ENCODE measurements at regions not wholly inside any gene's neighbourhood (a gene's known extent, or its start where the extent isn't known, plus 50 kb on each side); places are given as distances from the start of the nearest gene placed in this dataset.
A peak's percentile ranks its signal among the peaks of the same experiment; 100 is the strongest.

DNA sequence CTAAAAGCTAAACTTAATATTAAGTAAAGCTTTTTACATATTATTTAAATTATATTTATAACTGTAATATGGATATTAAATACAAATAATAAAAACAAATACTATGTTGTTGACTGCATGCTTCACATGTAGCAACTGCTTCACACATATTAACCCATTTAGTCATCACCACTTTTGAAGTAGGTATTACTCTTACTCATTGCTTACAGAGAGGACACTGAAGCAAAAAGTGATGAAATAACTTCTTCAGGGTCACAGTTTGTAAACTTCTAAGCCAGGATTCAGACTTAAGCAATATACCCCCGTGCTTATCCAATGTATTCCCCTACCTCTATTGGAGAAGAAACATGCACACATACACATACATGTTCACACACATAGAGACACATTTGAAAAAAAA, 166.6 kb downstream of the DKK2 start:
- ChIA-PET CTCF (no interaction called here), POLR2A (ENCODE audit: low non-redundant PET) (no interaction called here)
- no peaks in the 10 kb centered on the region for H3K36me3 ChIP-seq (ENCODE audit: insufficient read depth, low read length, poor library complexity, severe bottlenecking)
- no peak for TF ChIP-seq EZH2 (IDR thresholded peaks at IDR 0.05; ENCODE audit: borderline replicate concordance, low read depth, low read length, poor library complexity, severe bottlenecking)
- TF ChIP-seq, protein P1, sequence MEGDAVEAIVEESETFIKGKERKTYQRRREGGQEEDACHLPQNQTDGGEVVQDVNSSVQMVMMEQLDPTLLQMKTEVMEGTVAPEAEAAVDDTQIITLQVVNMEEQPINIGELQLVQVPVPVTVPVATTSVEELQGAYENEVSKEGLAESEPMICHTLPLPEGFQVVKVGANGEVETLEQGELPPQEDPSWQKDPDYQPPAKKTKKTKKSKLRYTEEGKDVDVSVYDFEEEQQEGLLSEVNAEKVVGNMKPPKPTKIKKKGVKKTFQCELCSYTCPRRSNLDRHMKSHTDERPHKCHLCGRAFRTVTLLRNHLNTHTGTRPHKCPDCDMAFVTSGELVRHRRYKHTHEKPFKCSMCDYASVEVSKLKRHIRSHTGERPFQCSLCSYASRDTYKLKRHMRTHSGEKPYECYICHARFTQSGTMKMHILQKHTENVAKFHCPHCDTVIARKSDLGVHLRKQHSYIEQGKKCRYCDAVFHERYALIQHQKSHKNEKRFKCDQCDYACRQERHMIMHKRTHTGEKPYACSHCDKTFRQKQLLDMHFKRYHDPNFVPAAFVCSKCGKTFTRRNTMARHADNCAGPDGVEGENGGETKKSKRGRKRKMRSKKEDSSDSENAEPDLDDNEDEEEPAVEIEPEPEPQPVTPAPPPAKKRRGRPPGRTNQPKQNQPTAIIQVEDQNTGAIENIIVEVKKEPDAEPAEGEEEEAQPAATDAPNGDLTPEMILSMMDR (conservative IDR thresholded peaks at IDR 0.05; ENCODE audit: low read depth, low read length) = no peak
- intact Hi-C loops (cut with micrococcal nuclease; ENCODE audit: unreplicated experiment) = no loop called here
- no peak for DNase-seq (ENCODE audit: low spot score)
- H3K27ac ChIP-seq (ENCODE audit: low read depth, low read length, poor library complexity, severe bottlenecking) = no peak overlapping the region
- H3K9me3 ChIP-seq (ENCODE audit: low read depth, low read length, poor library complexity, severe bottlenecking) = no peaks in the 10 kb centered on the region
- no peaks in the 10 kb centered on the region for H3K27me3 ChIP-seq (replicated peaks; ENCODE audit: insufficient read depth, low read depth, low read length, poor library complexity)
- H3K4me1 ChIP-seq (ENCODE audit: insufficient read depth, low read length, poor library complexity, severe bottlenecking) = peaks cover 13% of the 10 kb centered on the region
- no peak overlapping the region for H3K4me3 ChIP-seq (ENCODE audit: low read depth, low read length, poor library complexity, severe bottlenecking)
- BruUV-seq (replicated peaks) = no TSS peak

DNA sequence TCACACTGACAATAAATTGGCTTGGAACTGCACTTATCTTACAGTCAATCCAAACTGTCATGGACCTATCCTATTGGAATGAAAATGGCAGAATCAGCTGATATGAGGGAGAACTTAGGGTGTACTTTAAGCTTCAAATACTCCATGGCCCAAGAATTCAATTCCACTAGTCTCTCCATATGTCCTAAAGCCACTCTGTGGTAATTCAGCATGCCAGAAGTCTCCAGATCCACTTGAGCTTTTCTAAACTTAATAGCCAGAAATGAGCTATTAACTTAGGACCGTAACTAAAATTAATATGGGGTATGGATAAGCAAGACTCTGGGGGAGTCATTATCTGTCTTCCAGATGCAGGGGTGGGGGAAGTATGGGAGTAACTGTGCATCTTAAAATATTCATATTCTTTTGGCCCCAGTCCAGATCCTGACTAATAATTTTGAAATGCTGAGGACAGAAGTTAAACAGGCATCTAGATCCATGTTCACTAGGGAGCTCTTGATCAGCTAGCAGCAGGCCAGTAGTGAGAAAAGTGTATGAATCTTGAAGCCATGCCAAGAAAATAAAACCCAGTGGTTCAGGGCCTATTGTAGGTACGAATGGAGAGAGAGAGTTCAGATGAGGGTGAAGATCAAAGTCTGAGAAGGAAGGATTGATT, 167.6 kb downstream of the DKK2 start:
- CTCF ChIA-PET = interaction anchor here (0.9 to 1.1 kb wide), 2 partner anchors 34 to 60 kb away, joined by 3 to 4 read pairs; no protein-coding TSS in a partner anchor
- TF ChIP-seq, protein P1 (conservative IDR thresholded peaks at IDR 0.05; ENCODE audit: low read depth, low read length) = no peak
- TF ChIP-seq EZH2 (IDR thresholded peaks at IDR 0.05; ENCODE audit: borderline replicate concordance, low read depth, low read length, poor library complexity, severe bottlenecking) = no peak
- peaks cover 13% of the 10 kb centered on the region for H3K4me1 ChIP-seq (ENCODE audit: insufficient read depth, low read length, poor library complexity, severe bottlenecking)
- no peaks in the 10 kb centered on the region for H3K36me3 ChIP-seq (ENCODE audit: insufficient read depth, low read length, poor library complexity, severe bottlenecking)
- no TSS peak for BruUV-seq (replicated peaks)
- H3K9me3 ChIP-seq (ENCODE audit: low read depth, low read length, poor library complexity, severe bottlenecking) = no peaks in the 10 kb centered on the region
- peak; percentile 73 for DNase-seq (ENCODE audit: low spot score)
- H3K27ac ChIP-seq (ENCODE audit: low read depth, low read length, poor library complexity, severe bottlenecking) = no peak overlapping the region
- POLR2A ChIA-PET (ENCODE audit: low non-redundant PET) = interaction anchor here (0.6 kb wide), 1 partner anchor 1160 kb away, joined by 8 read pairs; no protein-coding TSS in a partner anchor
- H3K27me3 ChIP-seq (replicated peaks; ENCODE audit: insufficient read depth, low read depth, low read length, poor library complexity) = no peaks in the 10 kb centered on the region
- intact Hi-C loops (cut with micrococcal nuclease; ENCODE audit: unreplicated experiment) = no loop called here
- H3K4me3 ChIP-seq (ENCODE audit: low read depth, low read length, poor library complexity, severe bottlenecking) = no peak overlapping the region

DNA sequence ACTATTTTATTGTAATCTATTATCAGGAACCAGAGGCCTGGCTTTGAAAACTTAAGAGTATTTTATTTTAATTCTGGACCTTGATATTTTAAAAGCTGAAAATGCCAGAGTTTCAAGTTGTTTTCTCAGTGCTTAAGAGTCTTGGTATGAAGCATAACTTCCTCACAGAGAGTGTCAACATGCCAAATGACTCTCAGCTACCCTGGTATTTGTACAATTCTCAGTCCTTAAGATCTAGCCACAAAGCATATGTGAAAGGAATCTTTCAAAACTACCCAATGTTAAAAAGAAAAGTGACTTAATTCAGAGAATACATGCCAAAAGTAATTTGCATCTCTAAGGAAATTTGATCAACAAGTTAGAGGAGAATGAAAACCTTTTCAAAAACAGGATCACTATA, 171.9 kb downstream of the DKK2 start:
- TF ChIP-seq EZH2 (IDR thresholded peaks at IDR 0.05; ENCODE audit: borderline replicate concordance, low read depth, low read length, poor library complexity, severe bottlenecking) = no peak
- TF ChIP-seq, protein P1 (conservative IDR thresholded peaks at IDR 0.05; ENCODE audit: low read depth, low read length) = no peak
- Histone ChIP-seq H3K27ac (ENCODE audit: low read depth, low read length, poor library complexity, severe bottlenecking) (no peak overlapping the region), H3K4me3 (ENCODE audit: low read depth, low read length, poor library complexity, severe bottlenecking) (no peak overlapping the region), H3K9me3 (ENCODE audit: low read depth, low read length, poor library complexity, severe bottlenecking) (peaks cover 11% of the 10 kb centered on the region), H3K27me3 (replicated peaks; ENCODE audit: insufficient read depth, low read depth, low read length, poor library complexity) (no peaks in the 10 kb centered on the region), H3K4me1 (ENCODE audit: insufficient read depth, low read length, poor library complexity, severe bottlenecking) (peaks cover 13% of the 10 kb centered on the region), H3K36me3 (ENCODE audit: insufficient read depth, low read length, poor library complexity, severe bottlenecking) (no peaks in the 10 kb centered on the region)
- CTCF ChIA-PET = no interaction called here
- no TSS peak for BruUV-seq (replicated peaks)
- POLR2A ChIA-PET (ENCODE audit: low non-redundant PET) = no interaction called here
- intact Hi-C loops (cut with micrococcal nuclease; ENCODE audit: unreplicated experiment) = no loop called here
- no peak for DNase-seq (ENCODE audit: low spot score)
